HG03342 (cell line): ENCODE measurements at regions not wholly inside any gene's neighbourhood (a gene's known extent, or its start where the extent isn't known, plus 50 kb on each side); places are given as distances from the start of the nearest gene placed in this dataset.

Experiments
- ATAC-seq: cut with Tn5 transposase; IDR thresholded peaks from one replicate; pipeline ENCODE4 v1.9.1; 2021; ENCODE audit warnings: mild to moderate bottlenecking, moderate library complexity; ENCODE audit not compliant: unreplicated experiment

DNA sequence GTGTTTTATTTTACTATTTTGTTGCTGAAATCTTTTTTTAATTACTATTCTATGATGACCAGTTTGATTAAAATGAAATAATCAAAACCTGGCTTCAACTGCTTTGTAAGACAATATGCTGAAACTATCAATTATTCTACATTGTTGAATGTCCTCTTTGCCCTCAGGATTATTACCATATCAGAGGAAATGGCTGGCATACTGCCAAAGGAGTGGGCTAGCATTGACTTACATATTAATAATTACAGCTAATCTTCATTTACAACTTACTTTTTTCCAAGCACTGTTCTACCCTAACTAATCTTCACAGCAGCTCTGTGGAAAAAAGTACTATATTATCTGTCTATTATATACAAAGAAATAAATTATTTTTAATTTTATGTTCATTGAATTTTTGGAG lies 560.5 kb downstream of the BCKDHB start:
- no peak for ATAC-seq

DNA sequence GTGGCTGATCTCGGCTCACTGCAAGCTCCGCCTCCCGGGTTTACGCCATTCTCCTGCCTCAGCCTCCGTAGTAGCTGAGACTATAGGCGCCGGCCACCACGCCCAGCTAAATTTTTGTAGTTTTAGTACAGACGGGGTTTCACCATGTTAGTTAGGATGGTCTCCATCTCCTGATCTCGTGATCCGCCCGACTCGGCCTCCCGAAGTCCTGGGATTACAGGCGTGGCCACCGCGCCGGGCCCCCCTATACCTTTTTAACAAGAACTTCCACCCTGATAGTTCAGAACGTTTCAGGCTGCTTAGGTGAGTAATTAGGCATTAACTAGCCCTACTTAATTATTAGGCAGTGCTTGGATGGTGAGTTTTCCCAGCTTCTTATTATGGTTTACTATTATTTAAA lies 552.5 kb downstream of the BCKDHB start:
- no peak for ATAC-seq

DNA sequence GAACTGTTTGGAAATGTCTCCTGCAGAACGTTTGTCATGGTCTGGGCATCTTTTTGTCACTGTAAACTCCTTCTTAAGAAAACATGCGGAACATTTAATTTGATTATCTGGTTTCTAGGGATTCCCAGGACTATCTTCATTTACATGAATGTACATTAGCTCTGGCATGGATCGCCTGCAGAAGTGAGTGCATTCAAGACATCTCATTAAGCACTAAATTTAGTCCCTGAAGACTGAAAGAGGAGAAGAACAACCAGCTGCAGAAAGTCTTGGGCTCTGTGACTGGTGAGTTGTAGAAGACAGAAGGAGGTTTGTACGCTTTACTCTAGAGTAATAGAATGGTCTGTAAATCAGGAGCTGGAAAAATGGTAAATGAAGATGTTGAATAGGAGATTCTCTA lies 540.7 kb downstream of the BCKDHB start:
- ATAC-seq = no peak

DNA sequence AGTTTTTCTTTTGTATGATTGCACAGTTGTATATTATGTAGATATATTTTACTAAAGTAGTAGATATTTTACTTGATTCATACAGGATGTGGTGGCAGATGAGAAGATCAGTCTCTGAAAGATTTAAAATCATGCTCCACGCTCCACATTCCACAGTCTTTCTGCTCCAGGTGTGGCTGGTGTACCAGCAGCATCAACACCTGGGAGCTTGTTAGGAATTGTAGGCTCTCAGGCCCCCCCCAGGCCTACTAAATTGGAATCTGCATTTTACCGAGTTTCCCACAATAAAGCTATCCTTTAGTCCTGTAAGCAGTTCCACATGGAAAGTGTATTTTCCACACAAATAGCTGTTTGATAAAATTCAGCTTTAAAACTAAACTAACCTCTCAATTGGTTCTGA lies 537.4 kb downstream of the BCKDHB start:
- no peak for ATAC-seq

DNA sequence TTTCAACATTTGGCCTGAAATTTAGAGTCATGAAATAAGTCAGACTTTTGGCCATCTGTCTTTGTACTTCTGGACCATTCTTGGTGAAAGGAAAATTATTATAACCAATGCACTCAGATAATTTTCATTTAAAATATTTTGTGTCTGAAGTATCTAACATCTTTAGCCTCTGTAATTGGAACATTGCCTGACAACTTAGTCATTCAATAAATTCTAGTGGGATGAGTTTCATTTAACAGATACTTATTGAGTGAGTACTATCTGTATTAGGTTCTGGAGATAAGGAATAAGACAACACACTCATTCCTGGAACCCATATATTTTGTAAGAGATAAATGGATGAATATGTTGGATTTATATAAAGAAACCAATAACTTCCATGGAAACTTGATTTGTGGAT lies 536.0 kb downstream of the BCKDHB start:
- ATAC-seq = no peak

- ATAC-seq = no peak
Observed at GRCh38 chr6:80641591-80641990, 535.1 kb downstream of the BCKDHB start.

DNA sequence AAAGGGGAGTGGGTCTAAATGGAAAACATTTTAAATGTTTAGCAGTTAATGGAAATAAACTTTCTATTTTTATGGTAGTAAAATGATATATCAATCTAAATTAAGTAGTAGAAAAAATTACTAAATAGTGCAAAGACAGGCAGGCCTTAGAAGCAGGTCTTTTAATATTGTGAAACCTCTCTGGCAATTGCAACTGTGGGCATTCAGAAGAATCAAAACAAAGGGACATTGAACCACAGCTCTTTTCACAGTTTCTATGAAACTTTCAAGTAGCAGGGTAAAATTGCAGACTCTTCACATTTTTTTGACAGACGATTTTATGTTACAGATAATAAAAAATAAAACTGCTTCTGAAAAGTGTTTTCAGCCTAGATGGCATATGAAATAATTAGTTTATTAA lies 533.7 kb downstream of the BCKDHB start:
- ATAC-seq = no peak

DNA sequence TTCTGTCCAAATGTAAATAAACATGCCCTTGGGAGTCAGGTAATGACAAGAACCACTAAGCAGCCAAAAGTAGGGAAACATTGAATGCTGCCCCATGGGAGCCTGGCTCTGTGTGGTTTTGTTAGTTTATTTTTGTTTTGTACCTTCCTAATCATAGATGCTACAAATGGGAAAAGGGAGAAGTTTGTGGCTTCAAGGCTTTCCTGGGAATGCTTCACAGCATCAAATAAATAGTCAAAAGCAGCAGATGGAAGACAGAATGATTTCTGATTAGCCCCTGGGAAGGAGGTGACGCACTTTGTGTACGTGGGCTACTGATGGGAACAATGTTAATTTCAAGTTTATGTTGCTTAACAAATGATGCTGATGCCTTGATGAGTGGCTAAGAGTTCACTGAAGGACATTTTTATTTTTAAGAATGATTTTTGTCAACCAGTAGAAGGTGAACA lies 532.7 kb downstream of the BCKDHB start:
- ATAC-seq = no peak

- peak; percentile 94 for ATAC-seq
Observed at GRCh38 chr6:80638213-80639055, 532.0 kb downstream of the BCKDHB start.

DNA sequence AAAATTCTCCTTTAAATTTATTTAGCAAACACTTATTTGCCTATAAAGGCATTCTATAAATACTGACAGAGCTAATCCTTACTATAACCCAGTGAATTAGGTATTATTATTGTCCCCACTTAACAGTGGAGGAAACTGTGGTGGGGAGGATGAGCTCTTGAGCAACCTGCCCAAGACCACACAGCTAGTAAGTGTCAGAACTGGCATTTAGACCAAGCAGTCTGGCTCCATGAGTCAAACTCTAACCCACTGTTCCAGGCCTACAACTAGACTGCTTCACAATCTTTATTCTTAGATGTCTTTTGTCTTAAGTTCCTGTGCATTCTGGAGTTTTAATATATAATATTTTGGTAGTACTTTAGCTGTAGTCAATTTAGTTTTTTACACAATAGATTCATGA lies 530.8 kb downstream of the BCKDHB start:
- no peak for ATAC-seq

DNA sequence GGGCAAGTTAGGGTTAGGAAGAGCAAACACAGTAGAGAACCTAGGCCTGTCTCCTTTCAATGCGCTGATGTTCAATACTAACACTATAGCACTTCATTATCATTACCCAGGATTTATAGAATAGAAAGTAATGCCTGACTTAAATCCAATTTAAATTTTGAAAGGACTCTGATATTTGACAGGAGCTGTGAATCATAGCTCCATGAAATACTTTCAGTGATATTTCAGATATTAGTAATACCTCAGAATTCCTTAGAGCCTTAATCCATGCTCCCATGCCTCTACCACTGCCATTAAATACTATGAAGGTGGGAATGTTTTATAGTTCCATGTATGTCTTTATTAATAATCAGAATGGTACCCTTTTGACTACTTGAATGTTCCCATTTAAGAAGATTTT lies 530.2 kb downstream of the BCKDHB start:
- ATAC-seq = no peak

GRCh38 chr6:80633412-80633811 lies 526.9 kb downstream of the BCKDHB start:
- no peak for ATAC-seq

DNA sequence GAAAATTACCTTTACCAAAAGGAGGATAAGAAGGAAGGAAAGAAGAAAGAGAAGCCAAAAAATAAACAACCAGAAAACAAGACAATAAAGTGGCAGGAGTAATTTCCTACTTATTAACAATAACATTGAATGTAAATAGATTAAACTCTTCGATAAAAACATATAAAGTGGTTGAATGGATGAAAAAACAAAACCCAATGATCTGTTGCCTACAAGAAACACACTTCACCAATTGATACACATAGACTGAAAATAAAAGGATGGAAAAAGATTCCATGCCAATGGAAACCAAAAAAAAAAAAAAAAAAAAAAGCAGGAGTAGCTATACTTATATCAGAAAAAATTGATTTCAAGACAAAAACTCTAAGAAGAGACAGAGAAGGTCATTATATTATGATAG lies 518.9 kb downstream of the BCKDHB start:
- ATAC-seq = no peak

- no peak for ATAC-seq
Observed at GRCh38 chr6:80623066-80623815, 516.8 kb downstream of the BCKDHB start.

- no peak for ATAC-seq
Observed at GRCh38 chr6:80622641-80623040, 516.2 kb downstream of the BCKDHB start.

GRCh38 chr6:80618953-80619352 lies 512.5 kb downstream of the BCKDHB start:
- ATAC-seq = no peak

DNA sequence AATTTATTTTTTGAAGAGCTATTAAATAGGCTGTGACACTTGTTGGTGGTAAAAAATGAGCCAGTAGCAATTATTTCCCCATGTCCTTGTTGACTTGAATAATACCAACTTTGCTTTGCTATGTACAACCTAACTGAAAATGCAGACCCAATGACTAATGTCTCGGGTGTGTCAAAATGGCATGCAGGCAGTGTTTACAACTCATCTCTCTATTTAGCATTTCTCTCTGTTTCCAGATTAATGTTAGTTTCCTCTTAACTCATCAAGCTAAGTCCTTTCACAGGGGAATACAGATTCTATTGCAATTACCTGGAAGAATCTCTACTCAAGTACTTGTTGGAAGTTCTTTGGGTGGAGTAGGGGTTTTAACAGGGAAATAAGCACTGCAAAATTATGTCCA lies 504.4 kb downstream of the BCKDHB start:
- ATAC-seq = no peak

- ATAC-seq = no peak
Observed at GRCh38 chr6:80608881-80609280, 502.4 kb downstream of the BCKDHB start.

- no peak for ATAC-seq
Observed at GRCh38 chr6:80607811-80608391, 501.4 kb downstream of the BCKDHB start.

- peak; percentile 80 for ATAC-seq
Observed at GRCh38 chr6:80605165-80605989, 498.9 kb downstream of the BCKDHB start.

- no peak for ATAC-seq
Observed at GRCh38 chr6:80603679-80604078, 497.2 kb downstream of the BCKDHB start.
